ENCODE measurements at regions not wholly inside any gene's neighbourhood (a gene's known extent, or its start where the extent isn't known, plus 50 kb on each side); places are given as distances from the start of the nearest gene placed in this dataset.

GRCh38 chr2:150783015-150783414, 295.5 kb upstream of the RND3 start:
- no peak for DNase-seq (ENCODE audit: low spot score)

DNA sequence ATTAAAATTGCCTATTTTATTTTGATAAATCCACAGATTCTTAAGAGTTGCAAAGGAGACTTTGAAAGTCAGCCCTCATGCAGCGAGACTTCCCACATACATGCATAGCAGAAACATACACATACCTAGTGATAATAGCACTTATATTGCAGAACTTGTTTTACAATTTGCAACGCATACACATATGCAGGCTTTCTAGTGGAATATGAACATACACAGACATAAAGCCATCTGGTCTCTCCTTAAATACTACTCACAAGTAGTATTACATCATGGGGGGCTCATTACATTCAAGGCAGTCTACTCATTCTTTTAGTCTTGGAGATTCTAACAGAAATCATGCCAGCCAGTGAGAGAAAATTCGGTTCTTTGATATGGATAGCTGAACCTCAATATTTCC, 295.1 kb upstream of the RND3 start:
- DNase-seq (ENCODE audit: low spot score) = no peak

GRCh38 chr2:150781142-150781541, 293.7 kb upstream of the RND3 start:
- peak; percentile 29 for DNase-seq (ENCODE audit: low spot score)

DNA sequence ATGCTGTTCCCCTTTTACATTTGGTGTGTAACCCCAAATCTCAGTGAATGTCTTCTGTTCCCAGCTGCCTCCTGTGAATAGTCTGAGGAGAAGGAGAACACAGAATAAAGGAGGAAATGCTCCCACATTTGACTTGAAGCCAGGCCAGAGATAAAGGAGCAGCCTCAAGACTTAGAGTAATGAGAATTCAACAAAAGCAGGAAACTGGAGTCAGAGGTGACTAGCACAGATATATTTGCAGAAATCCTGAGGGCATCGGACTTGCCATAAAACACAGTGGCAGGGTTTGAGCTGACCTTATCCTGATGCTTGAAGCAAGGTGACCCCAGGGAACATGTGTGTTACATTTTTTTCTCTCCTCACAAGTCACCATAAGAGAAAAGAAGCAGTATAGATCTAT, 291.4 kb upstream of the RND3 start:
- no peak for DNase-seq (ENCODE audit: low spot score)

DNA sequence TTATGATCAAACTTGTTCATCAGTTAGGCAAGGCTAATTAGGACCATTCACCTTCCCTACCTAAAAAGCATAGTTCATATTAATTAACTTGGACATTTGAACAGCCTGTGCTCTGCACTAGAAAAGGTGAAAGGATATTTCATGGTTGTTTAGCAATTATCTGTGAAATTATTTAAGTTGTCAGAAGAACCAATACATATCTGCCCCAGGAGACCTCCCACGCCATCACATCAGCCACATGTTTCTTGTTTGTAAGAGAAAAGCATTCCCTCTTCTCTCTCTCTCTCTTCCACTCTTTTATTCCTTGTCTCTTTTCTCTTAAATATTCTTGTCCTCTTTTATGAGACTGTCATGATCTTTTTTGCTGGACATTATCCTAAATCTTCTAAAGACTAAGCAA, 282.0 kb upstream of the RND3 start:
- no peak for DNase-seq (ENCODE audit: low spot score)

DNA sequence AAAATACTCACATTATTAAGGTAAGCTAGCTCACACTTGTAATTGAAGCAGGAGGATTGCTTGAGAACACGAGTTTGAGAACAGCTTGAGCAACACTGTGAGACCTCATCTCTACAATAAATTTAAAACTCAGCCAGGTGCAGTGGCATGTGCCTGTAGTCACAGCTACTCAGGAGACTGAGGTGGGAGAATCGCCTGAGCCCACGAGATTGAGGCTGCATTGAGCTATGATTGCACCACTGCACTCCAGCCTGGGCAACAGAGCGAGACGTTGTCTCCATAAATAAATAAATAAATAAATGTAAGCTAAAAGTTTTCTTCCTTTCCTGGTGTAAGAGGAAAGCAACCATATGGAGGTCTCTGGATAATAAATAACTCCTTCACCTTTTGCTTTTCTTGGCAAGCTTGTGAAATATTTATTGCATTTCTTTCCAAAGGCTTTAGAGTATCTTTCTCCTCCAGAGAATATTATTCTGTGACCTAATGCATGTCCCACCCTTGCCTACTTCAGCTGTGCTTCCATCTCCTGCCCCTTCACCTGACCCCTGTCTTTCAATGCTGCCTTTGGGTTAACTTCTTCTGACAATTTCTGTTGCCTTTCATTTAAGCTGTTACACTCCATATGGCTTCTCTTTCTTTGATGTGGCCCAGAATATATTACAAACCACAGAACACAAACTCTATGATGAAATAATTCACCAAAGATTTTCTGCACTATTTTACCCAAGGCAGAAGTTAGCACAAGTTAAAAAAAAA, 280.7 kb upstream of the RND3 start:
- no peak for DNase-seq (ENCODE audit: low spot score)

- DNase-seq (ENCODE audit: low spot score) = no peak
Observed at GRCh38 chr2:150762571-150762970, 275.1 kb upstream of the RND3 start.

DNA sequence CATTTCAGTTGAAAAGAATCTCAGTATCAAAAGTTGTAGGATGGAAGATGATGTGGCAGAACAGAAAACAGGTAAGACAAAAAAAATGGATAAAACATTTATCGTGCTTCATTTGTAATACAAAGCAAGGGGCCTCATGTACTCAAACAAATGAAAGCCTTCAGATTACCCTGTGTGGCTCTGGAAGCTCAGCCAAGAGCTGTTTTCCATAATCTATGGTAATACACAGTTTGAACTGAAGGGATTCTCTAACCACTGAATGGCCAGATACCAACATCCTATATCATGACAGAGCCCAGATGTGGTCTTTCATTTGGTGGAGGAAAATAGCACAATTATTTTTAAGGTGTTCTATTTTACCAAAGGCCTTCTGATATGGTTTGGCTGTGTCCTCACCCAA, 272.1 kb upstream of the RND3 start:
- no peak for DNase-seq (ENCODE audit: low spot score)

- DNase-seq (ENCODE audit: low spot score) = no peak
Observed at GRCh38 chr2:150759106-150759505, 271.6 kb upstream of the RND3 start.

DNA sequence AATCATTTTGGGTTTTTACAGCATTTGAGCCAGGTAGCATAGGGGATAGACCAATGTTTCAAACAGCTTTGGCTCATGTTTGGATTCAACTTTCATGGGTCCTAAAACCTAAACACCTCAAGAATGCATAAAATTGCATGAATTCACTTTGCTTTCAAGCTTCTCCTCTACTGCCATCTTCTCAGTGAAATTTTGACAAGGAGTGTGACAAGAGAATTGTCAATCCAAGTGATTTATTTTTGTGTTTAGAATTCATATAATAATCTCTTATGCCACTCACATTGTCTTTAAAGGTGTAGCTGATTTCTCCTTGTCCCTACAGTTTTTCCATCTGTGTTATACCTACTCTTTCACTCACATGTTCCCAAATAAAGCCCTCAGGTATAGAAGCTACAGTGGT, 264.8 kb upstream of the RND3 start:
- no peak for DNase-seq (ENCODE audit: low spot score)

GRCh38 chr2:150750720-150751119, 263.3 kb upstream of the RND3 start:
- no peak for DNase-seq (ENCODE audit: low spot score)

DNA sequence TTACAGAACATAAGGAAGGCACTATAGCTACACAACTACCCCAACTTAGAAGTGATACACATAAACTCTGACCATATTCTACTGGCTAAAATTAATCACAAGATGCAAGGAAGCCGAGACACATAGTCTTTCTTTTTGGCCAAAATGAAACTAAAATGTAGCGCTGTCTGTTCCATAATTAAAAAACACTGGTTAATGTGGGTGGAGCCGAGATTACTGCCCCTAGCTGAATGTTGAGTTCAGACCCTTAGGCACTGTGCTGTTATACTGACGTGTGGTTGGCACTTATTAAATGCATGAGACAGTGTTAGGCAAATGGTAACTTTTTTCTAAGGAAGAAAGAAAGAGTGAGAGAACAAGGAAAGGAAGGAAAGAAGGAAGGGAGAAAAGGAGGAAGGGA, 254.6 kb upstream of the RND3 start:
- peak; percentile 4 for DNase-seq (ENCODE audit: low spot score)

GRCh38 chr2:150735894-150736498, 248.5 kb upstream of the RND3 start:
- no peak for DNase-seq (ENCODE audit: low spot score)

DNA sequence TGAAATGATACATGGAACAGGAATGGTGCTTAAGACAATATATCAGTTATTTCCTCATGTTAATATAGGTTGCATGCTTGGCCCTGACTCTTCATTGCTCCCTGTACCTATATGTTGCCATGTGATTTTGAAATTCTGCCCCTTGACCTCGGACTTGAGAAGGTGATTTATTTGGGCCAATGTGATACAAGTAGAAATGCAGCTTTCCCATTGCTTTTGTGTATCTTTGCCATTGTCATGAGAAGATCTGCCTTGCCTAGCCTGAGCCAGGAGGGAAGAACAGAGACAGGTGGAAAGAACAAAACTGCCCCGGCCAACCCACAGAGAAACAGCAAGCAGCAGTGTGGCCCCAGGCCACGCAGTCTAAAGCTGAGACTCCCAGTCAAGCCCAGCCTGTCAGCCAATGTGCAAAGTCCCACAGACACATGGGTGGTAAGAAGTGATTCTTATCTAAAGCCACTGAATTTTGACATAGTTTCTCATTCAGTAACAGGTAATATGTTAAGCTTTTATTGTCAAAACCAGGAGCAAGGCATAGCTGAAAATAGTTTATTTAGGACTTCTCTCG, 245.7 kb upstream of the RND3 start:
- DNase-seq (ENCODE audit: low spot score) = no peak

- no peak for DNase-seq (ENCODE audit: low spot score)
Observed at GRCh38 chr2:150732491-150732890, 245.0 kb upstream of the RND3 start.

DNA sequence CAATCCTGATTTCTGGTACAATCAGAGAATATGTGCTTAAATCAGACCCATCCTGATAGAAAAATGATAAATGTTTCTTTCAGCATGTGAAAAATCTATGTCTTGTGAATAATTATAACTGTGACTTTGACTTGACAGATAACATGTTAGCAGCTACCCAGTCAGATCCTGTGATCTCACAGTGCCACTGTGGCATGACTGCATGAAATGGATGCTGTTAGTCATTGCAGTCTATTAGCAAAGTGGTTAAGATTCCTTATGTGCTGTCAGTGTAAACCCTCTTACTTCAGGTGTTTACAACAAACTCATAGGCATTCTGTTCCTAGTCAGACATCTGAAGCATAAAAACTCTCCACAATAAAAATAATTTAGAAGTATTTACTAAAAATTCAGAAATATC, 244.6 kb upstream of the RND3 start:
- DNase-seq (ENCODE audit: low spot score) = peak; percentile 35

DNA sequence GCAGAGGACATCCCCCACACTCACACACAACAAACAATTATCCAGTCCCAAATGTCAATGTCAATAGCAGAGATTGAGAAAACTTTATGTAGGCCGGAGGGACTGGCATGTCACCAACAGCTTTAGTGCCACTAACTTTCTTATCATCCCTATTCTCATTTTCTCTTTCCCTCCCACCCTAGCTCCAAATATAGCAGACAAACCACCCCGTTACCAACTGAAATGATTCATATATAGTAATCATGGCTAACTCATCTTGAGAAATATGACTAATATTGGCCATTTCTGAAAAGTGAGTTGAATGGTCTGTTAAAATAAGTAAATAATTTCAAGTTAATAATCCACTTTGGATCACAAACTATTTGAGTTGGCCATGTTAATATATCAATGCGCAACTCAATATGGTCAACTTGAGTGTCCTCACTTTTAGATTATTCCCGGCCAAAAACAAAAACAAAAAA, 242.1 kb upstream of the RND3 start:
- no peak for DNase-seq (ENCODE audit: low spot score)

DNA sequence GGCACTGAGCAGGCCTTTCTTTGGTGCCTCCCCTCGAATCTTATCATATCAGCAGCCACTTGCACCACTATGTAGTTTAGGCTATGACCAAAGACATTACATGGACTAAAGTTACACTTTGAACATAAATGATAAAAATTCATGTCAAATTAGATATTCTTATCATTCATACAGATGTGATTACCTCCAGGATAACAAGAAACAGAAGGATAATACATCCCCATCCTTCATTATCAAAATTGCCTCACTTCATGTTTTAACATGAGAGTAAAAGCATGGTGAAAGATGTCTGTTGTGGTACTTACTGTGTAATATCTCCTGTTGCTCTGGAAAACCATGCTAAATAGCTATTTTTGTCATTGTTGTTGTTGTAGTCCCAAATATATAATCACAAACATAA, 230.8 kb upstream of the RND3 start:
- DNase-seq (ENCODE audit: low spot score) = no peak

DNA sequence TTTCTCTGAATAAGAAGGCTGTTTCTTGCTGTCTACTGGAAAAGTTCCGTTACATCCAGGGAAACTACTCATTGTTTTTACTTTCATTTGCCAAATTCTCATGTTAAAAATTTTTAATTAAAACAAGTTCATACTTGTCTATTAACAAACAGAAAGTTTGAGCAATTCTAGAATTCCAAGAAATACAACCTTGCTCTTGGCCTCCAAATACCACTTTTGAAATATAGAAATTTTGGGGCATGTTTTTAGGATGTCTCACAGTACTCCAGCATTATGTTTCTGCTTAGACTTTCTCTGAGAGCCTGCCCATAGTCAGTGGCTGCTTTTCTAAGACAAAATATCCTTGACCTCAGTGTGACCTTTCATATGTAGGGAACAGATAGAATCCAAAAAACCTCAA, 228.7 kb upstream of the RND3 start:
- DNase-seq (ENCODE audit: low spot score) = no peak

GRCh38 chr2:150715501-150715900, 228.0 kb upstream of the RND3 start:
- DNase-seq (ENCODE audit: low spot score) = no peak

GRCh38 chr2:150710916-150711315, 223.4 kb upstream of the RND3 start:
- no peak for DNase-seq (ENCODE audit: low spot score)

DNA sequence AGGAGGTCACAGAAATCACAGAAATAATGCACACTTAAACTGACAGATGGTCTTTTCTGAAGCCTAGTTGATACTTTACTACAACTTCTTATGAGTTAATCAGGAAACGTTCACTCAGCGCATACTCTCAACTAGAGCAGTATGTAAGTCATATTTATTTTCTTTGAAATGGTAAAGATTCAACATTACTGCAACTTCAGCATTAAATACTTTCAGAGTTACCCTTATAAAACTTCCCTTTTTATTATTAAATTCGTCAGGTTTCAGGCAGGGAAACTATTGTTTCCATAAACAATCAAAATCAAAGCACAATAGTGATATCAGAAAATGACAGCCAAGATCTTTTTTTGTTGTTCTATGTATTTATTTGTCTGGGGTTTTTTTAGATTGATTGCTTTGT, 222.6 kb upstream of the RND3 start:
- DNase-seq (ENCODE audit: low spot score) = no peak

DNA sequence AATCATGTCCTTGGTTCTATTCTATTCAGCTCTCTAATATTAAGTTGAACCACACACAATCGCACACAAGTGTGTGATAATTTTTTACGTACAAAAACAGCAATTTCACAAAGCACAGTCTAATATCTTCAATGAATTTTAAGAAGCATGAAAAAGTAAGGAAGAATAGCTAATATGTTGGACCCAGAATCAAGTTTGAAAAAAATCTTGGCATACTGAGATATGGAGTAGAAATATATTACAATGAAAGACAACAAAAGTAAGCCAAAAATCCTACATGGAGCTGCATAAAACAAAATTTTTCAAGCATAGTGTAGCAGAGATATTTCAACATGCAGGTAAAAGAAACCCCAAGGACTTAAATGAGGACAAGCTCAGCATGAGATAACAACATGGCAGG, 219.1 kb upstream of the RND3 start:
- no peak for DNase-seq (ENCODE audit: low spot score)

Data from A172 (cell line).